Thymus (tissue), 11 donors: ENCODE measurements at regions not wholly inside any gene's neighbourhood (a gene's known extent, or its start where the extent isn't known, plus 50 kb on each side); places are given as distances from the start of the nearest gene placed in this dataset.

Experiments used
- DNase-seq, 9 donors: peaks; one replicate each; pipeline ENCODE4 v3.0.0-alpha.2; 2013; ENCODE audit warnings: low spot score in 9 of 9, low read depth in 6 of 9, missing footprints in 1 of 9
- H3K27ac ChIP-seq, 2 donors: one replicate each; pipeline ENCODE4 v1.5.1; 2013; ENCODE audit warnings: control low read depth in 1 of 2, low read depth in 1 of 2, low read length in 1 of 2, mild to moderate bottlenecking in 1 of 2, moderate library complexity in 1 of 2
- H3K27me3 ChIP-seq, 2 donors: one replicate each; pipeline ENCODE4 v1.5.1; 2013; ENCODE audit warnings: low read length in 1 of 2; ENCODE audit not compliant: control insufficient read depth in 2 of 2, insufficient read depth in 1 of 2
- H3K36me3 ChIP-seq, 2 donors: one replicate each; pipeline ENCODE4 v1.5.1; 2013; ENCODE audit warnings: low read length in 1 of 2, mild to moderate bottlenecking in 1 of 2, moderate library complexity in 1 of 2; ENCODE audit not compliant: control insufficient read depth in 2 of 2, insufficient read depth in 2 of 2
- H3K4me1 ChIP-seq, 2 donors: one replicate each; pipeline ENCODE4 v1.5.1; 2013; ENCODE audit warnings: low read length in 2 of 2; ENCODE audit not compliant: control insufficient read depth in 2 of 2, insufficient read depth in 2 of 2
- H3K4me3 ChIP-seq, 2 donors: one replicate each; pipeline ENCODE4 v1.5.1; 2013; ENCODE audit warnings: low read length in 2 of 2, control low read depth in 1 of 2, mild to moderate bottlenecking in 1 of 2
- H3K9me3 ChIP-seq, 2 donors: one replicate each; pipeline ENCODE4 v1.5.1; 2013; ENCODE audit warnings: low read length in 1 of 2, mild to moderate bottlenecking in 1 of 2; ENCODE audit not compliant: control insufficient read depth in 2 of 2, insufficient read depth in 1 of 2
- WGBS: extraction: QIAGEN DNeasy Blood & Tissue Kit; methylation state at CpG from one replicate; pipeline ENCODE4 v1.1.7; 2013; 5-methylcytosine and 5-hydroxymethylcytosine counted together
- donor health status: healthy.

DNA sequence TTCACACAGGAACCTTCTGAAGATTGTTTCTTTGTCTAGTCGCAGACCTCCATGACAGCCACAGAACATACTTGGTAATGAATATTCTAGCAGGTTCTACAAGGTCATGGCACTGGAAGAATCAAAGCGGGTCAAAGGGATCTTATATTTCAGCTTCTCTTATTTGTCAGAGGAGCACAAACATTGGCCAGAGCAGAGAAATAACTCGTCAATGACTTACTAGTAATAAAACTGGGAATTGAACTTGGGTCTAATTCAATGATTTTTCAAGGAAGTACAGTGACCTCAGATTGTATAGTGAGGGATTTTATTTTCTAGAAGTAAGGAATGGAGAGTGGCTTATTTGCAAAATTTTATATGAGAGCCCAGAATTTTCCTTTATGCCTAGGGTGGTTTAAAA lies 290.8 kb upstream of the PLXNA2 start:
- no peaks in the 10 kb centered on the region for H3K27me3 ChIP-seq
- H3K4me1 ChIP-seq: no peaks in the 10 kb centered on the region
- H3K9me3 ChIP-seq: no peaks in the 10 kb centered on the region
- 94% methylated on average over 3 of the region's 3 CpGs for WGBS
- no peak overlapping the region for H3K4me3 ChIP-seq
- no peaks in the 10 kb centered on the region for H3K36me3 ChIP-seq
- no peak for DNase-seq
- no peak overlapping the region for H3K27ac ChIP-seq

- 73% methylated on average over 7 of the region's 7 CpGs for WGBS
- no peak for DNase-seq
These were observed 291.3 kb upstream of the PLXNA2 start for GRCh38 chr1:208535511-208535910.

GRCh38 chr1:208536212-208536611 lies 292.0 kb upstream of the PLXNA2 start:
- DNase-seq: no peak
- H3K36me3 ChIP-seq: no peaks in the 10 kb centered on the region
- H3K9me3 ChIP-seq: no peaks in the 10 kb centered on the region
- WGBS: 50% methylated on average over 4 of the region's 4 CpGs
- H3K4me1 ChIP-seq: no peaks in the 10 kb centered on the region
- H3K27ac ChIP-seq: no peak overlapping the region
- no peak overlapping the region for H3K4me3 ChIP-seq
- H3K27me3 ChIP-seq: no peaks in the 10 kb centered on the region

More at GRCh38 chr1:208535511-208535910, 291.3 kb upstream of the PLXNA2 start:
- no peak overlapping the region for H3K4me3 ChIP-seq
- no peaks in the 10 kb centered on the region for H3K36me3 ChIP-seq
- H3K27me3 ChIP-seq: no peaks in the 10 kb centered on the region
- no peaks in the 10 kb centered on the region for H3K9me3 ChIP-seq
- H3K4me1 ChIP-seq: no peaks in the 10 kb centered on the region
- no peak overlapping the region for H3K27ac ChIP-seq

DNA sequence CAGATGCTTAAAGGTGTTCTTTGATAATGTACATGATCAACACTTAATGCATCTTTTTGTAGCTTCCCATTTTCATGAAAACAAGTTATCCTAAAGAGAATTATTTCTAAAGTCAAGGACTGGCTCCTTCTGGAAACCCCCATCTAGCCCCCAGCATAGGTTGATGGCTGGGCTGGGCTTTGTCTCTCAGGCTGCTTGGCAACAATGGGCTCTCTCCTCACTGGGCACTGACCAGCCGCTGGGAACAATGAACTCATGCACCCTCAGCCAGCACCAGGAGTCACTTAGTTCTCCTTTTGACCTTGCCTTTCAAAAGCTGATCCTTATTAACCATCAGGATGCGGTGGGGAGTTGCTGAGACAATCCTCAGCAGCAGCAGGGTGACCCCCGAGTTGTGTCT lies 293.0 kb upstream of the PLXNA2 start:
- Histone ChIP-seq H3K36me3 (no peaks in the 10 kb centered on the region), H3K27ac (no peak overlapping the region), H3K9me3 (no peaks in the 10 kb centered on the region), H3K27me3 (no peaks in the 10 kb centered on the region), H3K4me1 (no peaks in the 10 kb centered on the region), H3K4me3 (no peak overlapping the region)
- 97% methylated on average over 3 of the region's 3 CpGs for WGBS
- no peak for DNase-seq

- no peak for DNase-seq
- no peaks in the 10 kb centered on the region for H3K27me3 ChIP-seq
- H3K9me3 ChIP-seq: no peaks in the 10 kb centered on the region
- 97% methylated on average over 7 of the region's 7 CpGs for WGBS
- no peak overlapping the region for H3K27ac ChIP-seq
- H3K4me1 ChIP-seq: no peaks in the 10 kb centered on the region
- H3K36me3 ChIP-seq: no peaks in the 10 kb centered on the region
- H3K4me3 ChIP-seq: no peak overlapping the region
These were observed 293.9 kb upstream of the PLXNA2 start for GRCh38 chr1:208538078-208538477.

GRCh38 chr1:208538587-208538986 lies 294.4 kb upstream of the PLXNA2 start:
- no peaks in the 10 kb centered on the region for H3K36me3 ChIP-seq
- no peak overlapping the region for H3K4me3 ChIP-seq
- no peaks in the 10 kb centered on the region for H3K9me3 ChIP-seq
- 98% methylated on average over 5 of the region's 5 CpGs for WGBS
- DNase-seq: no peak
- H3K4me1 ChIP-seq: no peaks in the 10 kb centered on the region
- no peaks in the 10 kb centered on the region for H3K27me3 ChIP-seq
- no peak overlapping the region for H3K27ac ChIP-seq

DNA sequence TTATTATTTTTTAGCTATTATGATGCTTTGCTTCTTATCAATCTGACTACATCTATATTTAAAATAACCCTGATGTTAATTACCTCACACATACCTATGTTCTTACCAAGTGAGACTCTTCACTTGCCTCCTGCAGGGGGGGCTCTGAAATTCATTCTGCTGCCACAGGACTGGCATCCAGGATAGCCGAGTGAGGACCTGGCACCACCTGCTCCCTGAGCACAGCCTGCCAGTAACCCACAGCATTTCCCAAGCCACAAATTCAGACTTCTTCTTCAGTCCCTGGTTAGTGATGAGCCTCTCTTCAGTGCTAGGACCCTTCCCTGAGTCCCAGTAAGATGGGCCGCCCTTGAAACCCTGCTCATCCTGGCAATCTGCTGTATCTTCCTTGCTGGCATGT lies 296.5 kb upstream of the PLXNA2 start:
- H3K27ac ChIP-seq: no peak overlapping the region
- H3K4me3 ChIP-seq: no peak overlapping the region
- H3K9me3 ChIP-seq: no peaks in the 10 kb centered on the region
- H3K4me1 ChIP-seq: no peaks in the 10 kb centered on the region
- H3K36me3 ChIP-seq: no peaks in the 10 kb centered on the region
- H3K27me3 ChIP-seq: no peaks in the 10 kb centered on the region
- no peak for DNase-seq
- 93% methylated on average over 2 of the region's 2 CpGs for WGBS

GRCh38 chr1:208541225-208541855 lies 297.2 kb upstream of the PLXNA2 start:
- no peaks in the 10 kb centered on the region for H3K9me3 ChIP-seq
- no peaks in the 10 kb centered on the region for H3K36me3 ChIP-seq
- no peak for DNase-seq
- 91% methylated on average over 4 of the region's 4 CpGs for WGBS
- no peaks in the 10 kb centered on the region for H3K27me3 ChIP-seq
- no peak overlapping the region for H3K4me3 ChIP-seq
- no peak overlapping the region for H3K27ac ChIP-seq
- no peaks in the 10 kb centered on the region for H3K4me1 ChIP-seq

DNA sequence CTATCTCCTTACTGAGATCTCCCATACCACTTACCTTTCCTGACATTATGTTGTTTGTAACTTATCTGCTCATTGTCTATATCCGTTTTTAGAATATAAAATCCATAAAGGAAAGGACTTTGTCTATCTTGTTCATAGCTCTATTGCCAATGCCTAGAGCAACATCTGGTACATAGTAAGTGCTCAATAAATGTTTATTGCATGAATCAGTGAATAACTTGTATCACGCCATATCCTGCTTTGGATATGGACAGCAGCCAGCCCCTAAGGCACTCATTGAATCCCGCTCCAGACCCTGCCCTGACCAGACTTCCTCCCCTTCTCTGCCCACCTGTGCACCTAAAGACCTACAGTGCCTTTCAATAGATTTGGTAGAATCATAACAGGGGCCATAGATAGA lies 298.1 kb upstream of the PLXNA2 start:
- 98% methylated on average over 3 of the region's 3 CpGs for WGBS
- no peak overlapping the region for H3K27ac ChIP-seq
- DNase-seq: no peak
- H3K27me3 ChIP-seq: no peaks in the 10 kb centered on the region
- H3K9me3 ChIP-seq: no peaks in the 10 kb centered on the region
- no peaks in the 10 kb centered on the region for H3K4me1 ChIP-seq
- no peak overlapping the region for H3K4me3 ChIP-seq
- H3K36me3 ChIP-seq: no peaks in the 10 kb centered on the region

GRCh38 chr1:208544053-208544452 lies 299.9 kb upstream of the PLXNA2 start:
- no peaks in the 10 kb centered on the region for H3K27me3 ChIP-seq
- H3K27ac ChIP-seq: no peak overlapping the region
- no peak for DNase-seq
- WGBS: 94% methylated on average over 2 of the region's 2 CpGs
- H3K4me1 ChIP-seq: no peaks in the 10 kb centered on the region
- H3K36me3 ChIP-seq: no peaks in the 10 kb centered on the region
- no peaks in the 10 kb centered on the region for H3K9me3 ChIP-seq
- H3K4me3 ChIP-seq: no peak overlapping the region
